ENCODE measurements at regions not wholly inside any gene's neighbourhood (a gene's known extent, or its start where the extent isn't known, plus 50 kb on each side); places are given as distances from the start of the nearest gene placed in this dataset.

GRCh38 chr9:105921057-105921726 is 226.9 kb downstream of the TMEM38B start:
- DNase-seq (ENCODE audit: low read depth) = no peak

- DNase-seq (ENCODE audit: low read depth) = no peak
Observed at GRCh38 chr9:105928416-105928815, 234.1 kb downstream of the TMEM38B start.

GRCh38 chr9:105930011-105930627 is 235.8 kb downstream of the TMEM38B start:
- DNase-seq (ENCODE audit: low read depth) = no peak

GRCh38 chr9:105932276-105932675 is 237.9 kb downstream of the TMEM38B start:
- DNase-seq (ENCODE audit: low read depth) = no peak

DNA sequence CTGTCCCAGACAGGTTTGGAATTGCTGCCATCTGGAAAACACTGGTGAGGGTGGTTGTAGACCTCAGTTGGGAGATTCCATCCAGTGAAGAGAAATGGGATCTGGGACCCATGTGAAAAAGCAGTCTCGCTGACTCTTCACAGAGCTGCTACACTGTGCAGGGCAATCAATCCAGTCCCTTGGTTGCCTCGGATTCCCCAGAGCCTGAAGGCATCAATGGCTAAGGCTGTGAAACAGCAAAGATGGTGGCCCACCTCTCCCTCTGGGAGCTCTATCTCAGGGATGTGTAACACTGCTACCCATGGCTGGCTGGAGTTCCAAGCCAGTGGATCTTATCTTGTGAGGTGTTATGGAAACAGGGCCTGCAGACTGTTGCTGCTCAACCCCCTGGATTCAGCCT is 256.1 kb downstream of the TMEM38B start:
- DNase-seq (ENCODE audit: low read depth) = no peak

- DNase-seq (ENCODE audit: low read depth) = no peak
Observed at GRCh38 chr9:105950894-105951293, 256.6 kb downstream of the TMEM38B start.

- no peak for DNase-seq (ENCODE audit: low read depth)
Observed at GRCh38 chr9:105954517-105954916, 260.2 kb downstream of the TMEM38B start.

- DNase-seq (ENCODE audit: low read depth) = no peak
Observed at GRCh38 chr9:105957830-105958229, 263.5 kb downstream of the TMEM38B start.

DNA sequence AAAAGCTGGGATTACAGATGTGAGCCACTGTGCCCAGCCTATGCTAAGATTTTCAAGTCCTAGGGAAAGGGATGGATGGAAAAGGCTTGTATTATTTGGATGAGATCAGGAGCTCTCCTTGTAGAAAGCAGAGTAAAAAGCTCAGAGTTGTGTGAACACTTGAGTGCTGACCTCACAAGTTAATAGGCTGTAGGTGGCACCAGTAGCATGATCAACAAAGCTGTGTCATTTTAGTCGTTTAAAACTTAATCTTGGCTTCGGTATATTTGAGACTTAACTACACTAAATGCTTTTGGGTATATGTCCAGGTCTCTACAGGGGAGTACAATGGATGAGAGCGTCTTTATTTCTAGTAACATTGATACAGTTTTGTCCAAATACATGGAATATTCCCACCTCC is 264.2 kb downstream of the TMEM38B start:
- no peak for DNase-seq (ENCODE audit: low read depth)

DNA sequence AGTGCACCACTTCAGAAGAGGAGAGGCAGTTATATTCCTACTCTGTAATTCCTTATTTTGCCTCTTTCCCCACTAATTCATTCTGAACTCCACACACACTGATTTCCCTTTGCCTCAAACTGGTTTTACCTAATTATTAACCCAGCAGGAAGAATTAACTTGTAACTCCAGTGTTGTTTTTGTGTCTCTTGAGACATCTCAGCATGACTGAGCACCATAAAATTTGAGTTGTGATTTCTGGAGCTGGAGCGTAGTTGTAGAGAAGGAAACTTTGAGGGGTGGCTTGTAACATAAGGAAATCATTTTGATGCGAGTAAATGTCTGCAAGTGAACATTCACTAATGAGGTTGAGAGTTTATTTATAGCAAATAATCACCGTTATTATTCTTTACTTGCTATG is 265.2 kb downstream of the TMEM38B start:
- no peak for DNase-seq (ENCODE audit: low read depth)

GRCh38 chr9:105963343-105964099 is 269.2 kb downstream of the TMEM38B start:
- DNase-seq (ENCODE audit: low read depth) = no peak

GRCh38 chr9:105964156-105964555 is 269.8 kb downstream of the TMEM38B start:
- no peak for DNase-seq (ENCODE audit: low read depth)

- no peak for DNase-seq (ENCODE audit: low read depth)
Observed at GRCh38 chr9:105966834-105967233, 272.5 kb downstream of the TMEM38B start.

GRCh38 chr9:105967248-105967647 is 272.9 kb downstream of the TMEM38B start:
- no peak for DNase-seq (ENCODE audit: low read depth)

GRCh38 chr9:105967797-105968196 is 273.5 kb downstream of the TMEM38B start:
- no peak for DNase-seq (ENCODE audit: low read depth)

- DNase-seq (ENCODE audit: low read depth) = no peak
Observed at GRCh38 chr9:105968811-105969466, 274.6 kb downstream of the TMEM38B start.

GRCh38 chr9:105969636-105970035 is 275.3 kb downstream of the TMEM38B start:
- no peak for DNase-seq (ENCODE audit: low read depth)

DNA sequence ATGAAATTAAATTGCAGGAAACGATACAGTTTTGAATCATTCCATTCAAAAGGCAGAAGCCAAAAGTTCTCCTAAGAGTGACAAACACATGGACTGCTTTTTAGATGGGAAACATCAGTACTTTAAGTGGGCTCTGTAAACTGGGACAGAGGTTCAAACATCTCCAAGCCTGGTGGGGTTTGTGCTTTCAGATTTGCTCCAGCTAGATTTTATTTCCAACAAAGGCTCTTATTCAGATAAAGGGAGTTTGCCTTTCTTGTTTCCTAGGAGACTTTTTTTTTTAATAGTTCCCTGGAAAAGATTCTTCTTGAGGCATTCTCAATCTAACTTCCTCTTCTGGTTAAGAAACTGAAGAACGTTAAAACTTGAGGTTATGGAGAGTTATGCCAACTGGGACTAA is 277.6 kb downstream of the TMEM38B start:
- no peak for DNase-seq (ENCODE audit: low read depth)

DNA sequence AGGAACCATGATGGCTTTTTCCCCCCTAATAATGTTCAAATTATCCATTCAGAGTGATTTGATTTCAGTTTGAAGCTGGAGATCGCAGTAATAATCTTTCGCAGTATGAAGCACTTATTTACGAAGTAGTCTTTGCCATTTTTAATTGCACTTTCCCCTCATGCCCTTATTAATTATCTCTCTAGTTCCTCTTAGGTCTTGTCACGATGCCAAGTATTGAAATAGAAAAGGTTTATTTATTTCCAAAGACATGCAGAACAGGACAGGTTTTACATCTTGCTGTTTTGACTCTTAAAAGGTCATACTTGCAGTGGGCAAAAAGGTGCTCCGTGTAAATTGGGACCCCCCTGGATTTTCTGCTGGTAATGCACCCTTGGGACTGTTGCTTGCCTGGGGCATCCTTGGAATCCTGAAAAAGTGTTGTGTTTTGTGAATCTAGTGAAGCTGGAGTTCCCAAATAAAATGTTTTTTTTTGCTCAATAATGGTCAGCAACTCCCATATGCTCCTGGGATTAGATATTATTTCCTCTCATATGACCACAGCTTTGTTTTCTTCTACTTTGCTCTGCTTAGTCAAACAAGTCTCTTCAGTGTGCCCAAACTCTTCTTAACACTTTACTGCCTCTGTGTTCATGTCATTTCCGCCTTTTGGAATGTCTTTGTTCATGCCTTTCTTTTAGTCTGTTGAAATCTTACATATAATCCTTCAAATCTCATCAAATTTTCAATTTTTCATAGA is 278.3 kb downstream of the TMEM38B start:
- DNase-seq (ENCODE audit: low read depth) = no peak

DNA sequence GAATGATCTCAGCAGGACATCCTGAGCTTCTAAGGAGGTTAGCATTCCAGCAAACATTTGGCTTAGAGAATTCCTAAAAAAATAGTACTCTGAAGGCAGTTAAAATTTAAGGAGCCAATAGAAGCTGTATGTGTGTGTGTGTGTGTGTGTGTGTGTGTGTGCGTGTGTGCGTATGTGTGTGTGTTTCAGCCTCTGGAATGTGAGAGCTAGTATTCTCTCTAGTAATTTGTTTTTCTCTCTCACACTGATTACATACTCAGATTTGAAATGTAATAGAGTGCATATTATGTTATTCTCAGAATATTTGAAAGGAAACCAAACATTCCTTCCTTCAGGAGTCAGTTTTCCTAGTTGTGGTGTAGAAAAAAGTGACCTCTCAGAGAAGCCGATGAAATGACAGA is 279.6 kb downstream of the TMEM38B start:
- DNase-seq (ENCODE audit: low read depth) = peak; percentile 13

DNA sequence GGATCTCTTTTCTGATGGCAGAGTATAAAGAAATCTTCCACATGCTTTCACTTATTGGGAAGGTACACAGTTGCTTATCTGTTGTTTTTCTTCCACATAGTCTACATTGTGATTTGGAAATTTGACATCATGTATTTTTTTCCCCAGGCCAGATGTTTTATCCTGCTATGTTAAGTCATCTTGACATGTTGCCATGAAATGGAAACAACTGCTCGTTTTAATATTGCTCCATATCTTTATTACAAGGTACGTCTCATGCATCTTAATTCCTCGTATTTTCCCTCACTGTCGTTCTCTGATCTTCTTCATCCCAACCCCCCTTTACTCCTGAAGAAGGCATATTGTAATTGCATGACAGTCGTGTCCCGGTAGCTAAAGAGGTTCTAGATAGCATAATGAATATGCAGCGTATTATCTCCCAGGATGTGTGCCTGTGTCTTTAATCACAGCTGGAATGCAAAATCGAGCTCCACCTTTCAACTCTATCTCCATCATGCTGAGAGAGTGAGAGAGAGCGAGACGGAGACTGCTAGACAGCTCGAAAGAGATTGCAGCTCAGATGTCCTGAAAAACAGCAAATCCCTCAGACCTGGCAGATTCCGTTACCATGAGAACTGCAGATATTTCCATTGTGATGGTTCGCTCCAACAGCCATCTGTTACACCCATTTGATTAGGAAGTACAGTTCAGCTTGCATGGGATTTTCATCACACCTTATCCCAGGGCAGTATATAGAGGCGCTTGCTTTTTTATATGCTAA is 281.7 kb downstream of the TMEM38B start:
- no peak for DNase-seq (ENCODE audit: low read depth)

Data from GM04504 (cell line).